ENCODE measurements at regions not wholly inside any gene's neighbourhood (a gene's known extent, or its start where the extent isn't known, plus 50 kb on each side); places are given as distances from the start of the nearest gene placed in this dataset.

DNA sequence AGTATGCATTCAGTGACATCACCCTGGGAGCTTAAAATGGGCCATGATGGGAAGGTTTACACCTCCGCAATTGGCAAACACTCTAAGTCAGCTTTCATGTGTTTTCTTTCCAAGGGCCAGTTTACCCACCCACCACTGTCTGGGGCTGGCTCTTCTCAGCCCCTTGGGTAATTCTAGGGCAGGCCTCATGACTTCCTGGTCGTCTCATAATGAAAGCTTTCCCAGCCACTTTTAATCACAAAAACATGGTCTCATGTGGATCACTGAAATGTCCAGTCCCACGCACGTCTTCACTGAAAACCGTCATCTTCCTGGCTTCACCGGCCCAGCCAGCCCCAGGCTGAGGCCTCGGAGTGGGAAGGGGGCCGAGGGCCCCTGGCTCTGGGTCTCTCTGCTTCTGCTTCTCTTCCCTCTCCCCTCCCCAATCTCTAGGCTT lies 58.5 kb upstream of the ANO1 start:
- H2AFZ ChIP-seq (ENCODE audit: low read length) = no peak overlapping the region
- POLR2A ChIA-PET = no interaction called here

More for the DNA sequence above, 58.5 kb upstream of the ANO1 start:
- 18% methylated on average over 7 of the region's 8 CpGs for WGBS (ENCODE audit: low lambda C conversion rate)
- H3K27me3 ChIP-seq (ENCODE audit: control insufficient read depth in 1 of 2, insufficient read depth in 2 of 2, low read length in 2 of 2) = peaks cover 5 to 54% of the 10 kb centered on the region in 2 experiments; a peak in 4 of 5 replicates
- no peak for ATAC-seq
- DNase-seq (ENCODE audit: low spot score) = no peak
- CTCF ChIA-PET (ENCODE audit: low intra/inter-chr PET ratio, low total read pairs) = no interaction called here
- H3K9ac ChIP-seq (ENCODE audit: insufficient read depth, low read depth, low read length) = no peak overlapping the region
- no peak overlapping the region for H3K27ac ChIP-seq (ENCODE audit: extremely low read length, insufficient read depth, low read length)
- in situ Hi-C loops (cut with HindIII; ENCODE audit: extremely low pct_ligation_motif_present, low pct_unique_long_range_greater_than_20kb) (no loop called here), intact Hi-C loops (cut with micrococcal nuclease; ENCODE audit: unreplicated experiment) (no loop called here)
- H3K4me3 ChIP-seq (replicated peaks in 1 of 3; ENCODE audit: insufficient read depth in 1 of 3, low read depth in 2 of 3, low read length in 3 of 3) = no peak overlapping the region
- BruUV-seq (replicated peaks) = no TSS peak
- no peaks in the 10 kb centered on the region for H3K4me1 ChIP-seq (ENCODE audit: insufficient read depth, low read length)
- TF ChIP-seq, protein P1, sequence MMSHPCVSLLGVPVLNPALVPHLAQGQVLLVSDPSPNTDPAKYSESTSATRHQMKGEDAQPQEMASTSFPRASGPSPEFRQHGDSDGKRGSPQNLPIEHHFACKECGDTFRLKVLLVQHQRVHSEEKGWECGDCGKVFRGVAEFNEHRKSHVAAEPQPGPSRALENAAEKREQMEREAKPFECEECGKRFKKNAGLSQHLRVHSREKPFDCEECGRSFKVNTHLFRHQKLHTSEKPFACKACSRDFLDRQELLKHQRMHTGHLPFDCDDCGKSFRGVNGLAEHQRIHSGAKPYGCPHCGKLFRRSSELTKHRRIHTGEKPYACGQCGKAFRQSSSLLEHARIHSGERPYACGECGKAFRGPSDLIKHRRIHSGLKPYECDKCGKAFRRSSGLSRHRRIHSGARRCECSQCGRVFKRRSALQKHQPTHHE (CRISPR knock-in tag; IDR thresholded peaks at IDR 0.05; ENCODE audit: borderline replicate concordance) = no peak
- TF ChIP-seq POLR2AphosphoS2 (IDR thresholded peaks at IDR 0.05; ENCODE audit: low read depth, low read length) (no peak), NR2F6 (IDR thresholded peaks at IDR 0.05) (no peak), NR2F6 (CRISPR knock-in tag; IDR thresholded peaks at IDR 0.05) (no peak), SAFB2 (CRISPR knock-in tag; IDR thresholded peaks at IDR 0.05; ENCODE audit: borderline replicate concordance, low read depth) (no peak), ZSCAN22 (CRISPR knock-in tag; IDR thresholded peaks at IDR 0.05) (no peak)
- TF ChIP-seq, protein P2, sequence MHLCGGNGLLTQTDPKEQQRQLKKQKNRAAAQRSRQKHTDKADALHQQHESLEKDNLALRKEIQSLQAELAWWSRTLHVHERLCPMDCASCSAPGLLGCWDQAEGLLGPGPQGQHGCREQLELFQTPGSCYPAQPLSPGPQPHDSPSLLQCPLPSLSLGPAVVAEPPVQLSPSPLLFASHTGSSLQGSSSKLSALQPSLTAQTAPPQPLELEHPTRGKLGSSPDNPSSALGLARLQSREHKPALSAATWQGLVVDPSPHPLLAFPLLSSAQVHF (CRISPR knock-in tag; IDR thresholded peaks at IDR 0.05) = no peak
- TF ChIP-seq, protein P3, sequence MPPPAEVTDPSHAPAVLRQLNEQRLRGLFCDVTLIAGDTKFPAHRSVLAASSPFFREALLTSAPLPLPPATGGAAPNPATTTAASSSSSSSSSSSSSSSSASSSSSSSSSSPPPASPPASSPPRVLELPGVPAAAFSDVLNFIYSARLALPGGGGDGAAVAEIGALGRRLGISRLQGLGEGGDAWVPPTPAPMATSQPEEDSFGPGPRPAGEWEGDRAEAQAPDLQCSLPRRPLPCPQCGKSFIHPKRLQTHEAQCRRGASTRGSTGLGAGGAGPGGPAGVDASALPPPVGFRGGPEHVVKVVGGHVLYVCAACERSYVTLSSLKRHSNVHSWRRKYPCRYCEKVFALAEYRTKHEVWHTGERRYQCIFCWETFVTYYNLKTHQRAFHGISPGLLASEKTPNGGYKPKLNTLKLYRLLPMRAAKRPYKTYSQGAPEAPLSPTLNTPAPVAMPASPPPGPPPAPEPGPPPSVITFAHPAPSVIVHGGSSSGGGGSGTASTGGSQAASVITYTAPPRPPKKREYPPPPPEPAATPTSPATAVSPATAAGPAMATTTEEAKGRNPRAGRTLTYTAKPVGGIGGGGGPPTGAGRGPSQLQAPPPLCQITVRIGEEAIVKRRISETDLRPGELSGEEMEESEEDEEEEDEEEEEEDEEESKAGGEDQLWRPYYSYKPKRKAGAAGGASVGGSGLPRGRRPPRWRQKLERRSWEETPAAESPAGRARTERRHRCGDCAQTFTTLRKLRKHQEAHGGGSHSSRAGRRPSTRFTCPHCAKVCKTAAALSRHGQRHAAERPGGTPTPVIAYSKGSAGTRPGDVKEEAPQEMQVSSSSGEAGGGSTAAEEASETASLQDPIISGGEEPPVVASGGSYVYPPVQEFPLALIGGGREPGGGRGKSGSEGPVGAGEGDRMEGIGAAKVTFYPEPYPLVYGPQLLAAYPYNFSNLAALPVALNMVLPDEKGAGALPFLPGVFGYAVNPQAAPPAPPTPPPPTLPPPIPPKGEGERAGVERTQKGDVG (CRISPR knock-in tag; IDR thresholded peaks at IDR 0.05; ENCODE audit: borderline replicate concordance) = no peak
- TF ChIP-seq, protein P4, sequence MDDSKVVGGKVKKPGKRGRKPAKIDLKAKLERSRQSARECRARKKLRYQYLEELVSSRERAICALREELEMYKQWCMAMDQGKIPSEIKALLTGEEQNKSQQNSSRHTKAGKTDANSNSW (CRISPR knock-in tag; IDR thresholded peaks at IDR 0.05; ENCODE audit: borderline replicate concordance) = no peak
- TF ChIP-seq, protein P5, sequence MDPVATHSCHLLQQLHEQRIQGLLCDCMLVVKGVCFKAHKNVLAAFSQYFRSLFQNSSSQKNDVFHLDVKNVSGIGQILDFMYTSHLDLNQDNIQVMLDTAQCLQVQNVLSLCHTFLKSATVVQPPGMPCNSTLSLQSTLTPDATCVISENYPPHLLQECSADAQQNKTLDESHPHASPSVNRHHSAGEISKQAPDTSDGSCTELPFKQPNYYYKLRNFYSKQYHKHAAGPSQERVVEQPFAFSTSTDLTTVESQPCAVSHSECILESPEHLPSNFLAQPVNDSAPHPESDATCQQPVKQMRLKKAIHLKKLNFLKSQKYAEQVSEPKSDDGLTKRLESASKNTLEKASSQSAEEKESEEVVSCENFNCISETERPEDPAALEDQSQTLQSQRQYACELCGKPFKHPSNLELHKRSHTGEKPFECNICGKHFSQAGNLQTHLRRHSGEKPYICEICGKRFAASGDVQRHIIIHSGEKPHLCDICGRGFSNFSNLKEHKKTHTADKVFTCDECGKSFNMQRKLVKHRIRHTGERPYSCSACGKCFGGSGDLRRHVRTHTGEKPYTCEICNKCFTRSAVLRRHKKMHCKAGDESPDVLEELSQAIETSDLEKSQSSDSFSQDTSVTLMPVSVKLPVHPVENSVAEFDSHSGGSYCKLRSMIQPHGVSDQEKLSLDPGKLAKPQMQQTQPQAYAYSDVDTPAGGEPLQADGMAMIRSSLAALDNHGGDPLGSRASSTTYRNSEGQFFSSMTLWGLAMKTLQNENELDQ (CRISPR knock-in tag; IDR thresholded peaks at IDR 0.05; ENCODE audit: borderline replicate concordance) = no peak
- TF ChIP-seq, protein P6, sequence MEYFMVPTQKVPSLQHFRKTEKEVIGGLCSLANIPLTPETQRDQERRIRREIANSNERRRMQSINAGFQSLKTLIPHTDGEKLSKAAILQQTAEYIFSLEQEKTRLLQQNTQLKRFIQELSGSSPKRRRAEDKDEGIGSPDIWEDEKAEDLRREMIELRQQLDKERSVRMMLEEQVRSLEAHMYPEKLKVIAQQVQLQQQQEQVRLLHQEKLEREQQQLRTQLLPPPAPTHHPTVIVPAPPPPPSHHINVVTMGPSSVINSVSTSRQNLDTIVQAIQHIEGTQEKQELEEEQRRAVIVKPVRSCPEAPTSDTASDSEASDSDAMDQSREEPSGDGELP (IDR thresholded peaks at IDR 0.05; ENCODE audit: borderline replicate concordance, low read depth) = no peak
- no peak overlapping the region for H3K4me2 ChIP-seq (ENCODE audit: low read depth, low read length)
- H3K36me3 ChIP-seq (replicated peaks in 1 of 2; ENCODE audit: control insufficient read depth in 1 of 2, insufficient read depth in 2 of 2, low read length in 2 of 2) = no peaks in the 10 kb centered on the region
- 0 out of 2 replicates have a peak, but pooled peaks cover 4% of the 10 kb centered on the region for H4K20me1 ChIP-seq (ENCODE audit: insufficient read depth, low read length)
- no peak for FAIRE-seq
- H3K9me3 ChIP-seq (ENCODE audit: low read length) = no peaks in the 10 kb centered on the region
- H3K79me2 ChIP-seq (ENCODE audit: insufficient read depth, low read length) = no peaks in the 10 kb centered on the region

All from HepG2 (cell line).